ENCODE measurements at regions not wholly inside any gene's neighbourhood (a gene's known extent, or its start where the extent isn't known, plus 50 kb on each side); places are given as distances from the start of the nearest gene placed in this dataset.

GRCh38 chr15:53126144-53126543, 336.0 kb upstream of the ONECUT1 start:
- TF ChIP-seq EZH2 (IDR thresholded peaks at IDR 0.05; ENCODE audit: borderline replicate concordance, insufficient read depth, low read depth, low read length, poor library complexity, severe bottlenecking), result no peak
- no peak for TF ChIP-seq CTCF (IDR thresholded peaks at IDR 0.05)

Measured in B cell (primary cell).